ENCODE measurements at regions not wholly inside any gene's neighbourhood (a gene's known extent, or its start where the extent isn't known, plus 50 kb on each side); places are given as distances from the start of the nearest gene placed in this dataset.
"Not testable (repeated sequence)": the region's sequence is repeated elsewhere in the genome, so short reads cannot be mapped to it uniquely, and the experiment has no call there.

DNA sequence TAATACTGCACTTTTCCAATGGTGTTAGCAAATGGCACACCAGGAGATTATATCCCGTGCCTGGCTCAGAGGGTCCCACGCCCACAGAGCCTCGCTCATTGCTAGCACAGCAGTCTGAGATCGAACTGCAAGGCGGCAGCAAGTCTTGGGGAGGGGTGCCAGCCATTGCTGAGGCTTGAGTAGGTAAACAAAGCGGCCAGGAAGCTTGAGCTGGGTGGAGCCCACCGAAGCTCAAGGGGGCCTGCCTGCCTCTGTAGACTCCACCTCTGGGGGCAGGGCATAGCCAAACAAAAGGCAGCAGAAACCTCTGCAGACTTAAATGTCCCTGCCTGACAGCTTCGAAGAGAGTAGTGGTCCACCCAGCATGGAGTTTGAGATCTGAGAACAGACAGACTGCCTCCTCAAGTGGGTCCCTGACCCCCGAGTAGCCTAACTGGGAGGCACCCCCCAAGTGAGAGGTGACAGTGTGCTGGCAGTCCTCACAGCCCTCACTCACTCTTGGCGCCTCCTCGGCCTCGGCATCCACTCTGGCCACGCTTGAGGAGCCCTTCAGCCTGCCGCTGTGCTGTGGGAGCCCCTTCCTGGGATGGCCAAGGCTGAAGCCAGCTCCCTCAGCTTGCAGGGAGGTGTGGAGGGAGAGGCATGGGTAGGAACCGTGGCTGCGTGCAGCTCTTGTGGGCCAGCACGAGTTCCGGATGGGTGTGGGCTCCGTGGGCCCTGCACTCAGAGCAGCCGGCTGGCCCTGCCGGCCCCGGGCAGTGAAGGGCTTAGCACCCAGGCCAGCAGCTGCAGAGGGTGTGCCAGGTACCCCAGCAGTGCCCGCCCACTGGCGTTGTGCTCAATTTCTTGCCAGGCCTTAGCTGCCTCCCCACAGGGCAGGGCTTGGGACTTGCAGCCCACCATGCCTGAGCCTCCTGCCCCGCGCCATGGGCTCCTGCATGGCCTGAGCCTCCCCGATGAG is 188.0 kb downstream of the MMUT start:
- not testable (repeated sequence) for DNase-seq

DNA sequence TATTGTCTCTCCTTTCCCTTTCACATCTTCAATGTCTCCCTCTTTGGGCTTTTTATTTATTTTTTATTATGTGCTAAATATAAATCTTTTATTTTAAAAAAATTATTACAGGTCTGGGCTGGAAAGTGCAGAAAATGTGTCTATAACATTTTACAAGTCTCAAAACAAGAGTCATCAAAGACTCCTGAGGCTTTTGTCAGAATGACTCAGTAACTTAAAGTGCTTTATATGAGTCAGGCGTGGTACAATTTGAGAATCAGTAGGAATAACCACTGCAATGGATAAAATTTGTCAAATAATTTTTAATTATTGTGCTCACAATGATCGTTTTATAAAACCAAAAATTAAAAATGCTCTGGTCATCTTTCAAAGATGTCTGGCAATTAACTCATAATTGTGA is 193.9 kb downstream of the MMUT start:
- no peak for DNase-seq

DNA sequence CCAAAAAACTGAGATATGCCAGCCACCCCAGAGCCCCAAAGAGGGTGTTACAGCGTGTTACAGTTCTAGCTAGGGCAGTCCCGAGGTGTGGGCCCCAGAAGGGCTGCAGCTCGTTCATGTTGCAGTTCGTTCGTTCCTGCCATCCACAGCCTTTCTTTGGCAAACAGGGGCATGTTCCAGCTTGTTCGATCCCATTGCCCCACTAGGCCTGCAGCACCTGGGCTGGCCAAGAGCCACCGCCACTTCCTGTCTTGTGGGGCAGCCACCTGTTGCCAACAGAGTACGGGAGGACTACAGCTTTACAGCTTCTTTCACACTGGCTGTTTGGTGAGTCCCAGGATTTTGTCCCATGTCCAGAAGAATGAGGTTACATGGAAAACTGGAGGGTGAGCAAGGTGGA is 198.1 kb downstream of the MMUT start:
- DNase-seq: peak in 1 of 2 experiments; percentile 18

DNA sequence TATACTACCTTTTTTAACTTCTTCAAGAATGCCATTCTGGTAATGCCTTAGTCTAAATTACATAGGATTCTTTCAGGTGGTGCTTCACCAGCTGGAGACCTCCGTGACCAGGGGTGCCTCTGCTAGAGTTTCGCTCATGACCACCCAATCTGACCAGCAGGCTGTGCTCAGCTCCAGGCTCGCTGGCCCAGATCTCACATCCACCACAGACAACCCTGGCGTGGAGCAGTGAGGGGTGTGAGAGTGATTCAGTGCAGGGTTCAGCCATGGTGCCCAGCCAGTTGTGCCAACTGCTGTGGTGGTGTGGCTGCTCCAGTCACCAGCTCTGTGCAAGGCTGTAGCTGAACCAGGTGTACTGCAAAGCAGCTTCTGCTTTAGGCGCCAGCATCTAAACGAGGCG is 198.6 kb downstream of the MMUT start:
- DNase-seq: no peak

DNA sequence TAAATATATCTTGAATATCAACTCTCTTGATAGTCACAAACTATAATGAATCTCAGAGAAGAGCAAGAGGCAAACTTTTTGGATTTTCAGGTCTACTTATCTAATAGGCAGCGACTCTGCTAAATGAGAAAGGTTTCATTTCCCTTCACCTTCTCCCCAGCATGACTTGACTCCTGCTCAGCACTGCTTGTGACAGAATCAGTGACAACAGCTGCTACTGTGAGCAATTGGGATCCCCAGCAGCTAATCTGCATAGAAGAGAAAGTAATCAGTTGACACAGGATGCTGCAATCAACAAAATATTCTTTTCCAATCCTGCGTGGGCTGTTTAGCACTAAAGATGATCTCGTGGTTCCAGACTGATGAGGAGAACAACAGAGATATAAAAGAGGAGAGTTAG is 205.5 kb downstream of the MMUT start:
- DNase-seq: peak in 1 of 2 experiments; percentile 3

DNA sequence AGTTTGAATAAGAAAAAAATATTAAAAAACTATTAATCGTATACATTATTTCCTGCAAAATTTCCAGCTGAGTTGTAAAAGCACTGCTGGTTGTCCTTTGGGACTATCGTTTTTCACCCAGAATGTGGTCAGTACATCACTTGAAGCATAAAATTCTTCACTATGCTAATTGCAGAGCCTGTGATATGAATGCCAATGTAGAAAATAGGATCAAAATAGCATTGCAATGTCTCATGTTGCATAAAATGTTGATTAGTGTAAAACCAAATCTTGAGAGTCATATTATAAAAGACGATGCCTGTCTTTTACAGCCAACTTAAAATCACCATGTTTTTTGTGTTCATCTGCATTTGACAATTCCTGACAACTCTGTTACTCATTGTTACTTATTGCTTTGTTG is 207.7 kb downstream of the MMUT start:
- DNase-seq: no peak

DNA sequence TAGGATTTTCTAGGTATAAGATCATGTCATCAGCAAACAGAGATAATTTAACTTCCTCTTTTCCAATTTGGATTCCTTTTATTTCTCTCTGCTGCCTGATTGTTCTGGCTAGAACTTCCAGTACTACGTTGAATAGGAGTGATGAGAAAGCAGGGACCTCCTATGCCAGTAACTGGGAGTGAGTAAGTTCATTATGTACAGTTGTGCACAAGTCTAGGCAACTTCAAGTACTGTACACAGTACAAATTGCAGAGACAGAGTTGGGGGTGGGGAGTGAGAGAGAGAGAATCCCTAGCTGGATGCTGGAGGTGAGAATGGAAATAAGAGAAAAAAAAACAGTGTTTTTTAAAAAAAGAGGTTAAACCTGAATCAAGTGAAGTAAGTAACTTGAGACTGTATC is 210.2 kb downstream of the MMUT start:
- DNase-seq: no peak

DNA sequence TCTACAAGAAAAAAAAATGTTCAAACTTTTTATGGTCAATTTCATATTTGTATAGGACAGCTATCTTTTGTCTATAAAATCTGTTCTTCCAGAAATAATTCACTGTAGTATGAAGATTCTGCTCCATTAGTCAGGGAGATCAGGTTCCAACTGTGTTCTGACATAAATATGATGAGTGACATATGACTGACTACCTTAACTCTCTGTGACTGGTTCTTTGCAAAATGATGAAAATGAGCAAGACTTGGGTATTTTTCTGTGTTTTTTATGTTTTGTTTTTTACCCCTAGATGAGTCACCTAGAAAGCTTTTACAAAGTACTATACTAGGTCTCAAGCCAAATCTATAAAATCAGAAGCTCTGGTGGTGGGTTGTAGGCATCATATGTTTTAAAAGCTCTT is 229.6 kb downstream of the MMUT start:
- no peak for DNase-seq

DNA sequence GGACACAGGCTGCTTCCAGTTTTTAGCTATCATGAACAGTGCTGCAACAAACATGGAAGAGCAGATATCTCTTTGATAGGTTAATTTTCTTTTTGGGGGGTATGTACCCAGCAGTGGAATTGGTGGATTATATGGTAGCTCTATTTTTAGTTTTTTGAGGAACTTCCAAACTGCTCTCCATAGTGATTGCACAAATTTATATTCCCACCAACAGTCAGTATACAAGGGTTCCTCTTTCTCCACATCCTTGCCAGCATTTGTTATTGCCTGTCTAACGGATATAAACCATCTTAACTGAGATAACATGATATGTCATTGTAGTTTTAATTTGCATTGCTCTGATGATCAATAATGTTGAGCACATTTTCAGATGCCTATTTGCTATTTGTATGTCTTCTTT is 237.6 kb downstream of the MMUT start:
- no peak for DNase-seq

DNA sequence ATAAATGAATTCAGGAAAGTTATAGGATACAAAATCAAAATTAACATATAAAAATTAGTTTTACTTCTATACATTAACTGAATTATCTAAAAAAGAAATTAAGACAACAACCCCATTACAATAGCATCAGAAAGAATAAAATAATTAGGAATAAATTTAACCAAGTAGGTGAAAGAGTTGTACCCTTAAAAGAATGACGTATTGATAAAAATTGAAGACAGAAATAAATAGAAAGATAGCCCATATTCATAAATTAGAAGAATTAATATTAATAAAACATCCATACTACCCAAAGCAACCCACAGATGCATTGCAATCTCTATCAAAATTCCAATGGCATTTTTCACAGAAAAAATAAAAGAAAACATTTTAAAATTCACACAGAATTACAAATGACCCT is 242.8 kb downstream of the MMUT start:
- DNase-seq: no peak

DNA sequence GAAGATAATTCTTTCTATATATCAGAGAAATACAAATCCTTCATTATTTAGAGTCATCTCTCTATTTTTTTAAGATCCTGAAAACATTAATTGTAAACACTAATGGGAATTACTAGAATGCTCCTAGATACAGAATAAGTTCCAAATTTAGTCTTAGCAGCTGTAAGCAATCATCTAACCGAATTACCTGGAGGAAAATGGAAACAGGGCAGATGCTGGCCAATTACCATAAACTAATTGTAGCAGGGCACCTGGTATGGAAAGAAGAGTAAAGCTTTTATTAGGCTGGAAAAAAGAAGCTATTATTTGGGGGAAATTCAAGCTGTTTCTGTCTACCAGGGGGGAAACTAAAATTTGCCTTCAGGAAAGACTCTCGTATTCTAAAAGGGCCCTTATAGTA is 257.5 kb downstream of the MMUT start:
- DNase-seq: peak; percentile 40 to 74

DNA sequence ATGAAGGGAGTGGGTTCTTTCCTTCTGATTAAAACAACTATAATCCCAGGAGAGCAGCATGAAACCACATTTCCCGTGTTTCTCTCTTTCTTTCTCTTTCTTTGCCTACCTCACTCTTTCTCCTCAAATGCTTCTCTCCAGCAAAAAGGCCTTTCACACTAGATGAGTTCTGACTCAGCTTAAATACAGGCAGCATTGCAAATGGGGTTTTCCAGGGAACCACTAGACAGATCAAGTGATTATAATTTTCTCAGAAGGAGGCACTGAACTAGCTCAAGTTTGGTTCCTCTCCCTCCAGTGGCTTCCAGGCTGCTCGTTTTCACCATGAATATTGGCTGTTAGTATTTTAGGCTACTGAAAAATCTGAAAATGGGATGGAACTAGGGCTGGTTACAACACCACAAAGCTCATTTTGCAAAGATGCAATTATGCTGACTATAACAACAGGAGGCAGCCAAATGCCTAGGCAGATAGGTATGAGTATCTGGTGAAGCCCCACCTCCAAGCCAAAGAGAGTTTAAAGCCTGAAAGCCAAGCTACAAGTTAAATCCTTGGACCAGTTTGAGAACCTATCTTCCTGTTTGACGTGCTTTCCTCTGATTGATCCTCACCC is 260.0 kb downstream of the MMUT start:
- DNase-seq: no peak

DNA sequence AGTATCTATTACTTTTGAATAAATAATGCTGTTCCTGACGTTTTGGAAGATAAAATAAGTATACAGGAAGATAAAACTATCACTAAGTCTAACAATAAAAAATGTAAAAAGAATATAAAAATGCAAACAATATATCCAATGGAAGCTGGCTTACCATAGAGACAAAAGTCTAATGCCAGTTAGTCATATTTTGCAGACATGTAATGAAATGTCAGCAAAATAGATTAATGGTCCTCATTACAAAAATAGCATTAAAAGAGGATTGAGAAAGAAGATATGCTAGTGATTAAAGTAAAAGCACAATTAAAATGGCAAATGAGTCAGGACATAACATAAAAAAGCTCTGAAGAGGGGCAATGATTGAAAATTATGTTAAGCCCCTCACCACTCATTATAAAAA is 265.0 kb downstream of the MMUT start:
- no peak for DNase-seq

DNA sequence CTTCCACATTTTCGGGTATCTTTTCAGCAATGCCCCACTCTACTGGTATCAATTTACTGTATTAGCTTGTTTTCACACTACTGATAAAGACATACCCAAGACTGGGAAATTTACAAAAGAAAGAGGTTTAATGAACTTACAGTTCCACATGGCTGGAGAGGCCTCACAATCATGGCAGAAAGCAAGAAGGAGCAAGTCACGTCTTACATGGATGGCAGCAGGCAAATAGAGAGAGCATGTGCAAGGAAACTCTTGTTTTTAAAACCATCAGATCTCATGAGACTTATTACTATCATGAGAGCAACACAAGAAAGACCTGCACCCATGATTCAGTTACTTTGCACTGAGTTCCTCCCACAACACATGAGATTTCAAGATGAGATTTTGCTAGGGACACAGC is 300.7 kb downstream of the MMUT start:
- DNase-seq: not testable (repeated sequence)

DNA sequence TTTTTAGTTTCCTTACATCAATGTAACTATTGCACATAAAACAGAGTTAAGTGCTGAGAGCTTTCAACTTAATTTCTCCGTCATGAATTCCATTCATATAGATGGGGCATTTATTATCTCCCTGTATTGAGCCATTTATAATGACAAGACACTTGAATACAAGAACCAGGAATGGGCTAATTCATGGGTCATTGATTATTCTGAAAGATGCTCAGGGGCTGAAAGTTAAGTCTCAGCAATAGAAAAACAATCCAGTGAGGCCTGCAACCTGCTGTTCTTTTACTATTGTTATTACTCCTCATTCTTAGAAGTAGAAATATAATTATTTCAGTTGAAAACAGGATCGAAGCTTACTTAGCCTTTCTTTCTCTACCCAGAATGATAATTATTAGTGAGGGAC is 307.7 kb downstream of the MMUT start:
- DNase-seq: no peak

DNA sequence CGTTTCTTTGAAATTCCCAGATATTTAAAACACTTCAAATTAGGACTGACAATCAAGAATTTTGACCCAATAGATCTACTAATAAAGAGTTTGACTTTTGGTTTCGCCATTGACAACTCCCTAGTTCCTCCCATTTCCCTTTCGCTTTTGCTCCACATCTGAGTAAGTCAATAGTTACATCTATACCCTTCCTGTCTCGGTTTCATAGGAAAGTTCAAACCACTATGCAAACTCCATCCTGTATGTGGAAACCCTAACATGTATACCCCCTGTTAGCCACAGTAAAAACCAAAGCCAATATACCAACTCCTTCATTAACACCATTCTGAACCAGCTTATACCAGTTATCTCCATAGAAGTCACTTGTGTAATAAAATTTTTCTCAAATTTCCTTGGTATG is 311.1 kb downstream of the MMUT start:
- DNase-seq: no peak

DNA sequence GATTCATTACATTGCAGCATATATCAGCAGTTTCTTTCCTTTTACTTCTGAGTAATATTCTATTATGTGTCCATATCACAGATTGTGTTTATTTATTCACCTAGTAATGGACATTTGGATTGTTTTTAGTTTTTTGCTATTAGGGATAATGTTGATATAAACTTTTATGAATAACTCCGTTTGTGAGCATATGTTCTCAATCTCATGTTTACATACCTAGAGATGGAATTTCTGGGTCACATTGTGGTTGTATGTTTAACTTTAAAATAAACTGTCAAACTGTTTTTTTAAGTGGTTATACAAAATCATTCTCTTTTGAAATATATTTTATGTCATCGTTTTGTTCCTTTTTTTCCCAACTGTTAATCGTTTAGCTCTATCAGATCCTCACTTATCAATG is 311.6 kb downstream of the MMUT start:
- DNase-seq: no peak

DNA sequence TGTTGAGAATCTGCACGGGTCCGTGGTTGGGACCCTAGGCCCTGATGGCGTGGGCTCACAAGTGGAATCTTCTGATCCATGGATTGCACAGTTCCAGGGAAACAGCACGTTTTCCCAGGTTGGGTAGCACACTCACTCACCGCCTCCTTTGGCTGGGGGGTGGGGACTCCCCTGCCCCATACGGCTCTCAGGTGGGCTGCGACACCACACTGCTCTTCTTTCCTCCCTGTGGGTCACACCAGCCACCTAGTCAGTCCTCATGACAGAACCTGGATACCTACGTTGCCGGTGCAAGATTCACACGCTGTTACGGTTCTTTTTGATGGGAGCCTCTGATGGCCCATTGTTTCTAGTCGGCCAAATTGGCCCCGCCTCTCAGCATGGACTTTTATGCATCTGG is 312.0 kb downstream of the MMUT start:
- no peak for DNase-seq

DNA sequence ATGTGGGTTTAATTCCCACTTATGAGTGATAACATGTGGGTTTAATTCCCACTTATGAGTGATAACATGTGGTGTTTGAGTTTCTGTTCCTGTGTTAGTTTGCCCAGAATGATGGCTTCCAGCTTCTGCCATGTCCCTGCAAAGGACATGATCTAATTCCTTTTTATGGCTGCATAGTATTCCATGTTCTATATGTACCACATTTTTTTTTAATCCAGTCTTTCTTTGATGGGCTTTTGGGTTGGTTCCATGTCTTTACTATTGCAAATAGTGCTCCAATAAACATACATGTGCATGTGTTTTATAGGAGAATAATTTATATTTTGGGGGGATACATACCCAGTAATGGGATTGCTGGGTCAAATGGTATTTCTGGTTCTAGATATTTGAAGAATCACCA is 317.8 kb downstream of the MMUT start:
- DNase-seq: no peak

DNA sequence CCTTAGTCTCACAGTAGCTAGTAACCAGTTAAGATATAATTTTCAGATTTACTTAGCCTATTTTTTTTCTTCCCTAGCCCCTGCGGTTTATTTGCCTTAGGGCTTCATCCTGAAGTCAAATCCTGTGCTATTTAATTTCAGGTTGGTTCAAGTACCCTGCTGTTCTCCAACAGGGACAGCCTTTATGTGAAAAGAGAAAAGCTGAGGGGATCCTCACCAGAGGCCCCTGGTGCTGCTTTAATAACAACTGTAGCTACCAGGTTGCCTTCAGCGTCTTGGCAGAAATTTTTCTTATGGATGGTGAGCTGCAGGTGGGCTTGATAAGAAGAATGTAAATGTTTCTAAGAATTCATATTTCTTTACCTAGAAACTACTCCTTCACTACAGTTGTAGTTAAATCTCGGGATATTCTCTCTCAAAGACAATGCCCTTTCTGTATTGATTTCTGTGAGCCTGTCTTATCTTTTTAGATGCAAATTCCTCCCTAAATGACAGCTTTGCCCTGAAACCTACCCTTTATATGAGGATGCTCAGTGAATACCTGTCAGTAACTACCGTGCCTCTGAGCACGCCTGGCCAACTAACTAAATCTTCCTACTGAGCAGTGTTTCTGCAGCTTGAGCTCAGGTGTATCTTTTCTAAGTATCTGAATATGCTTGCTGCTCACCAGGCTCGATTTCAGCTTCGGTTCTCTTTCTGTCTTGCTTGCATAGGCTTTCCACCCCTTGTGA is 320.5 kb downstream of the MMUT start:
- peak; percentile 3 to 56 for DNase-seq

DNA sequence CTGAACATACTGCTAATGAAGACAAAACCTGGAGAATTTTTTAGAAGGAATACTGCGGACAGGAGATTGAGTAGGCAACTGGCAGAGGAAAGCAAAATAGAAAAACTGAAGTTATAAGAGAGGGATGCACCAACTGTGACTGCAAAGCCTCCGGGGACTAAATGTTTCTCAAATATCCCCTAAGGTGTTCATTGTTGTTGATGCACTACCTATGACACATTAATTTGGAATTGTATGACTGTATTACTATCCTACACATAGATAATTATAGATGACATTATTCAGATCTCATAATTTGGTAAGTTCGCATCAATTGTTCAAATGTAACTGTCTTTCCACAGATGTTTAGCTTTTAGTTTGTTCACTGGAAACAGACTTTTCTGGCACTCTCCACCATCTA is 341.1 kb downstream of the MMUT start:
- DNase-seq: no peak

DNA sequence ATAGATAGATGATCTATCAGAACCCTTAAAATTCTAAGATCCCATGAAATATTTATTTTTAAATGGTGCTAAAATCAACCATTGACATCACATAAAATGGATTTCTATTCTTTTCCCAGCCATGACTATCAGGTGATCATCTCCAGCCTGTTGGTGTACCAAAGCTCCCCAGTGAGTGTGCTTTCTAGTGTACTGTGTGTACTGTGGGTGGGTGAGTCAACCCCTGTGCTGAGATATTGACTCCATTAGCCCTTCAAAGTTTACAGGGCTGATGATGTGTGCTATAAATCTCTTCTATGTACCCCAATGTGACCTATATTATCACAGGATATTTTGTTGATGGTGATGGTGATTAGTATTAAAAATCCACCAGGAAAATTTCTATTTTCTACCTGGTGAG is 344.6 kb downstream of the MMUT start:
- no peak for DNase-seq

DNA sequence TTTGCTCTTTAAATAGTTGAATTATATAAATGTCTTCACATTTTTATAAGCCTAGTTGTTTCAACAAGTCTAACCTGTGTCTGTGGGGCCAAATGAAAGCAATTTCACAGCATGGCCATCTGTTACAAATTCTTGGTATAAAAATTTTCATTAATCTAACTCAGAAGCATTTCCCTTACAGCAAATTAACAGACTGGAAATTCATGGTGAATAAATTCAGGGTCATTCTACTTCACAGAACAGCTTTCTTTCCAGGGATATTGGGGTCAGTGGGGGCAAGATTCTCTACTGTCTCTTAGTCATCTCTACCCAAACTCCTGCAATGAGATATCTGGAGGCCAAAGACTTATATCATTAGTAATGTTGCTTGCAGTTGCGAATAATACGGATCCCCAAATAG is 352.1 kb downstream of the MMUT start:
- no peak for DNase-seq

DNA sequence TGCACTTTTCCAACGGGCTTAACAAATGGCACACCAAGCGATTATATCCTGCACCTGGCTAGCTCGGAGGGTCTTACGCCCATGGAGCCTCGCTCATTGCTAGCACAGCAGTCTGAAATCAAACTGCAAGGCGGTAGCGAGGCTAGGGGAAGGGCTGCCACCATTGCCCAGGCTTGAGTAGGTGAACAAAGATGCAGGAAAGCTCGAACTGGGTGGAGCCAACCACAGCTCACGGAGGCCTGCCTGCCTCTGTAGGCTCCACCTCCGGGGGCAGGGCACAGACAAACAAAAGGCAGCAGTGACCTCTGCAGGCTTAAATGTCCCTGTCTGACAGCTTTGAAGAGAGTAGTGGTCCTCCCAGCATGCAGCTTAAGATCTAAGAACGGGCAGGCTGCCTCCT is 365.4 kb downstream of the MMUT start:
- not testable (repeated sequence) for DNase-seq
